RWPE1 (cell line): ENCODE measurements at regions not wholly inside any gene's neighbourhood (a gene's known extent, or its start where the extent isn't known, plus 50 kb on each side); places are given as distances from the start of the nearest gene placed in this dataset.
"Not testable (repeated sequence)": the region's sequence is repeated elsewhere in the genome, so short reads cannot be mapped to it uniquely, and the experiment has no call there.

Experiments
- CTCF ChIA-PET: fragments of 350-600 bp; sonication (Branson Sonifier 250); formaldehyde crosslinking; extraction: SDS; loops from one replicate; lab custom pipeline; 2021; lab: Yijun Ruan, JAX
- POLR2A ChIA-PET: fragments of 400-600 bp; formaldehyde crosslinking; extraction: SDS; loops from one replicate; lab custom pipeline; 2020; ENCODE audit warnings: antibody characterized with exemption; ENCODE audit not compliant: low non-redundant PET; lab: Yijun Ruan, JAX
- DNase-seq: peaks from one replicate; pipeline ENCODE4 v3.0.0; 2012; ENCODE audit warnings: low spot score
- H3K27ac ChIP-seq: fragments of 450-650 bp; 2 replicates; pipeline ENCODE4 v1.5.1; 2017
- CTCF ChIP-seq: fragments of 450-650 bp; conservative IDR thresholded peaks from 2 replicates; pipeline ENCODE4 v1.5.1; 2017; ENCODE audit warnings: low read depth, mild to moderate bottlenecking

DNA sequence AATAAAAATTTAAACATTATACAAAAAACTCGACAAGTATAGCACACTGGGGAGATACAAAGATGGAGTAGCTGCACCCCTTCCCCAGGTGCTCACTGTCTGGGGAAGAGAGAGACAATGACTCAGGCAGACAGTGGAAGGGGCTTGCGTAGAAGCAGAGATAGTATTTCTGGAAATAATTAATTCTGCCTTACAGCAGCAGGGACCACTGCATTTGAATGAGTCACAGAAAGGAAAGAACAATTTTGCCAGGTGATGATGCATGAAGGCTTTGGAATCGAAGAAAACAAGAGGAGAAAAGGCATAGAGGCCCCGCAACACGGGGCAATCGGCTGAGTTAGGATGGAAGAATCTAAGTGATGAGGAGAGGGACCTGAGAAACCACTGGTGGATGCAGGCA, 447.4 kb downstream of the EFNB2 start:
- CTCF ChIA-PET, result no interaction called here
- POLR2A ChIA-PET, result no interaction called here
- TF ChIP-seq CTCF, result no peak

DNA sequence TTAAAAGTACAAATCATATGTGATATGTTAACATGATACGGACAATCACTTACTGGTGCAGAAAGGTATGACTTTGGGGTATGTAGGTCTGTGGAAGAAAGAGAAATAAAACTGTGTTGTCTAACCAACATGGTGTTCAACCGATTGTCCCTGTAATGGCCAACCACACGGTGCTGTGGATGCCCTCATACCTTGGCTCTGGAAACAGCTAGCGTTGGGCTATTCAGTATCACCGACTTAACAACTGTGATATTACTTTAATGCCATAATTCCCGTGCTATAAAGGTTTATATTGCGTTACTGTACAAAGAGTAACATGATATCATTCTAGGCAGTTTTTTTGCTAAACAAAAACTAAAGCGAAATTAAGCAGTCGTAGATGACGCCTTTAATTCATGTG, 448.3 kb downstream of the EFNB2 start:
- POLR2A ChIA-PET, result no interaction called here

More for the DNA sequence above, 447.4 kb downstream of the EFNB2 start:
- no peak overlapping the region for H3K27ac ChIP-seq
- DNase-seq, result no peak

DNA sequence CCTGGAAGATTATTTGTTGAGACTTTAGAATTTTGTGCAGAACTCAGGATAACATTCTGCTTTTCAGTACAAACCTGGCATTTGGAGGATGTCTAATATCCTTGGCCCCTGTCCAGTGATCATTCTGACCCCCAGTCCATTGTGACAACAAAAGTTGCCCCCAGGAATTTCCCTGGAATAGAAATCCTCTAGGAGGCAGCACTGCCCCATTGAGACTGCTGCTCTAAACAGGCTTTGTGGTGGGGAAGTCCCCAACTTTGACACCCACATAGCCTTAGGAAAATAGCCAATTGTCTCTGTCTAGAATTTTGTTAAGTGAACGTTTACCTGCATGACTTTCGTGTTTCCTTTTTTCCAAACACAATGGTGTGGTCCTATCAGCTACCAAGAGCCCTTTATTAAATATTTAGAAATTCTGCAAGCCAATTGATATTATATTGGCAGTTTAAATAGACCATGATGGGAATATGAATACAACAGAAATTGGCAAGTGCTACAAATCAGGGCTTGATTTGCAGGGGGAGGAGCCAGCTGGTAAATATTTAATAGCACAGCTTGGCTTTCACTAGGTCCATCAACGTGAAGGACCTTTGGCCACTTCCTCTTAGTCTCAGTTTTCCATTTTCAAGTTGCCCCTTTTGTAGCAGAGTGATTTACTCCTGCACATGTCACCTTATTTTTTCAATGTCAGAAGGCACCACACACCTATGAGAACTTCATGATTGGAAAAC, 451.7 kb downstream of the EFNB2 start:
- peak; percentile 48 for DNase-seq
- CTCF ChIA-PET, result interaction anchor here (0.6 to 0.8 kb wide), 4 partner anchors 46 to 1350 kb away, joined by 3 to 5 read pairs (median 4); no protein-coding TSS in a partner anchor
- H3K27ac ChIP-seq, result no peak overlapping the region
- TF ChIP-seq CTCF, result peak; percentile 44
- POLR2A ChIA-PET, result no interaction called here

More for the DNA sequence above, 448.3 kb downstream of the EFNB2 start:
- no peak for DNase-seq
- CTCF ChIA-PET, result no interaction called here
- no peak overlapping the region for H3K27ac ChIP-seq
- no peak for TF ChIP-seq CTCF

DNA sequence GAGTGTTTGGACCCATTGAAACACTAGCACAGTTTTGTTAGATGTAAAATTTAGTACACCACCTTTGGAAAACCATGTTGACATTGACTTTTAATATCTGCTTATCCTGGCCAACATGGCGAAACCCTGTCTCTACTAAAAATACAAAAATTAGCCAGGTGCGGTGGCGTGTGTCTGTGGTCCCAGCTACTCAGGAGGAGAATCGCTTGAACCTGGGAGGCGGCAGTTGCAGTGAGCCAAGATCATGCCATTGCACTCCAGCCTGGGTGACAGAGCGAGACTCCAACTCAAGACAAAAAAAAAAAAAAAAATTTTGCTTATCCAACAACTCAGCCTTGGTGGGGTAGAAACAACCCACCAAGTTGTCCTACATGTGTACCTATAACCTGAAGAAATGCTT, 454.2 kb downstream of the EFNB2 start:
- H3K27ac ChIP-seq, DNase-seq, POLR2A ChIA-PET: not testable (repeated sequence)
- CTCF ChIA-PET, result interaction anchor here (0.6 kb wide), 1 partner anchor 16 kb away, joined by 4 read pairs; no protein-coding TSS in a partner anchor

GRCh38 chr13:106078191-106078590, 457.3 kb downstream of the EFNB2 start:
- ChIA-PET POLR2A (no interaction called here), CTCF (no interaction called here)
- TF ChIP-seq CTCF, result no peak
- no peak overlapping the region for H3K27ac ChIP-seq
- no peak for DNase-seq

DNA sequence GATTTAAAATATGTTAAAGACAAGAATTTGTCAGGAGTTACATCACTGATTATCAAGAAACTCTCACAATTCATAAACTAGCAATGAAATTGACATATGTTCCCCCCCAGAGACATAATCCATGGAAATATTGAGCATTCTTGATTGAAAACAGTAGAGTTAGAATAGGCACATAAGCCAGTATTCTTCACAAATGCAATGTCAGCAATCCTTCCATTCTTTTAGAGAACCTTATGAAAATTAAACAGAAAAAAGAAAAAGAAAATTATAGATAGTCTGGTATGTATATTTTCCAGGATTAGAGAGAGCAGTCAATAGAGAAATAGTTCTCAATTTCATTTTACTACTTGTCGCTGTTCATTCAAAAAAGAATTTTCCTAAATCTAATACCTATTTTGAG, 458.4 kb downstream of the EFNB2 start:
- ChIA-PET POLR2A (no interaction called here), CTCF (interaction anchor here (0.6 kb wide), 1 partner anchor 117 kb away, joined by 4 read pairs; no protein-coding TSS in a partner anchor)
- DNase-seq, result no peak
- H3K27ac ChIP-seq, result no peak overlapping the region
- no peak for TF ChIP-seq CTCF

DNA sequence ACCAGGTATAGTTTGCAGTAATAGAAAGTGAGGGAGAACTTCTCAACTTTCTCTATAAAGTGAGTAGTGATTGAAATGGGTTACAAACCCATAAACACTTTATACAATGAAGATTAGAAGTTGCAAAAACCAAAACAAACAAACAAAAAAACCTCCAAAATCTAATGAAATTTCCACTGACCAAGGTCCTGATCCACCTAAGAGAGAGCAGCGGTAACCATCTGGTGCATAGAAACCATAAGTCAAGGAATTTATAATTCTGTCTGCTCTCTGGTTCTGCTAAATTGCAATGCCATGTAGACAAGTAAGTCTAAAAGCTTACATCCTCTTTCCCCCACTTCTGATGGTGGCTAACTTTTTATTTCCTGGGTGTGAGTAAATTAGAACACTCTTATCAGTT, 463.4 kb downstream of the EFNB2 start:
- ChIA-PET CTCF (no interaction called here), POLR2A (no interaction called here)
- no peak for TF ChIP-seq CTCF
- no peak for DNase-seq
- H3K27ac ChIP-seq, result no peak overlapping the region
